ENCODE measurements at regions not wholly inside any gene's neighbourhood (a gene's known extent, or its start where the extent isn't known, plus 50 kb on each side); places are given as distances from the start of the nearest gene placed in this dataset.

DNA sequence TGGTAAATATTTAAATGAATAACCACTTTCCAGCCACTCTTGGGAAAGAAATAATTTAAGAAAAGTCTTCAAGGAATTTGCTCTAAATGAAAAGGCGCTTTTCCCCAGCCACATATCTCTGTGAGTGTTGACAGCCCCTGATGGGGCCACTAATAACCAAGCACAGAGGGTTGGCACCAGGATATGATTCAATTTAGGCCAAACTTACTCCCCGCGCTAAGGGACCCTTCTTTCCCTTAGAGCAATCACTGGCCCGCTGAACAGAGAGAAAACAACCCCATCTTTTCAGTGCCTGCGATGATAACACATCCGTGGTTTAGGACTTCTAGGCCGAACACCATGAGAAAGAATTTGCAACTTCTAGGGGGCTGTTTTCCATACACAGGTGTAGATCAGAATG lies 310.8 kb downstream of the EIPR1 start:
- H3K36me3 ChIP-seq (ENCODE audit: control insufficient read depth, insufficient read depth, low read length) = no peaks in the 10 kb centered on the region
- dilution Hi-C loops (cut with HindIII; ENCODE audit: low sequenced_read_pairs, unreplicated experiment) (no loop called here), intact Hi-C loops (cut with micrococcal nuclease) (no loop called here), in situ Hi-C loops (cut with MboI; ENCODE audit: low sequenced_read_pairs) (no loop called here)
- H3K4ac ChIP-seq (ENCODE audit: low read depth, low read length) = no peak overlapping the region
- no peak overlapping the region for H3K18ac ChIP-seq (ENCODE audit: low read depth, low read length)
- no peaks in the 10 kb centered on the region for H3K4me1 ChIP-seq (ENCODE audit: control insufficient read depth, insufficient read depth, low read length)
- no TSS peak for BruUV-seq (replicated peaks)
- ChIA-PET CTCF (no interaction called here), POLR2A (ENCODE audit: unreplicated experiment) (no interaction called here)
- no peak overlapping the region for H2AK5ac ChIP-seq (ENCODE audit: low read depth, low read length)
- H4K8ac ChIP-seq (ENCODE audit: low read depth in 2 of 2, low read length in 2 of 2) = no peak overlapping the region
- WGBS, 2 experiments (ENCODE audit: extremely low coverage in 2 of 2, insufficient read length in 1 of 2) = 20% methylated on average over 1 of the region's 7 CpGs; no CpG with 5 or more reads in 1 of the 2 experiments
- ATAC-seq (ENCODE audit: low read depth) (no peak), DNase-seq (no peak)
- H3K14ac ChIP-seq (replicated peaks; ENCODE audit: low read depth, low read length) = no peak overlapping the region
- H2BK5ac ChIP-seq (ENCODE audit: low read depth, low read length, poor library complexity, severe bottlenecking) = no peak overlapping the region
- H4K20me1 ChIP-seq (ENCODE audit: insufficient read depth, low read length) = no peaks in the 10 kb centered on the region
- H3K27me3 ChIP-seq (ENCODE audit: control insufficient read depth, insufficient read depth, low read length) = no peaks in the 10 kb centered on the region
- no peak overlapping the region for H2BK20ac ChIP-seq (ENCODE audit: low read depth, low read length)
- H3K4me2 ChIP-seq (ENCODE audit: low read depth, low read length) = no peak overlapping the region
- H3K4me3 ChIP-seq (ENCODE audit: insufficient read depth, low read depth, low read length) = no peak overlapping the region
- no peak overlapping the region for H3K27ac ChIP-seq (ENCODE audit: insufficient read depth, low read length)
- no peak overlapping the region for H4K91ac ChIP-seq (ENCODE audit: insufficient read depth, low read depth, low read length)
- peaks cover 32% of the 10 kb centered on the region for H3K9me3 ChIP-seq (ENCODE audit: control insufficient read depth, insufficient read depth, low read length)
- no peaks in the 10 kb centered on the region for H3K9me1 ChIP-seq (ENCODE audit: insufficient read depth, low read length)
- H2AFZ ChIP-seq (replicated peaks; ENCODE audit: low read length, poor library complexity) = no peak overlapping the region
- no peak overlapping the region for H2BK120ac ChIP-seq (ENCODE audit: low read depth, low read length)
- no peaks in the 10 kb centered on the region for H3K79me1 ChIP-seq (ENCODE audit: low read depth in 1 of 2, low read length in 2 of 2)
- H2AK9ac ChIP-seq (replicated peaks; ENCODE audit: low read depth, low read length, poor library complexity) = no peak overlapping the region
- H2BK15ac ChIP-seq (ENCODE audit: low read depth, low read length) = no peak overlapping the region
- no peak overlapping the region for H3K56ac ChIP-seq (ENCODE audit: extremely low read depth, insufficient read depth, low read length)
- TF ChIP-seq SMC3 (IDR thresholded peaks at IDR 0.05; ENCODE audit: low read depth, low read length) (no peak), RFX5 (IDR thresholded peaks at IDR 0.05; ENCODE audit: low read depth, low read length) (no peak), RAD21 (IDR thresholded peaks at IDR 0.05; ENCODE audit: low read length) (no peak), CHD1 (IDR thresholded peaks at IDR 0.05; ENCODE audit: low read depth, low read length) (no peak), CEBPB (IDR thresholded peaks at IDR 0.05; ENCODE audit: low read depth, low read length) (no peak), MXI1 (IDR thresholded peaks at IDR 0.05; ENCODE audit: borderline replicate concordance, low read depth, low read length) (no peak), FOS (IDR thresholded peaks at IDR 0.05; ENCODE audit: low read depth, low read length) (no peak), MAFK (IDR thresholded peaks at IDR 0.05; ENCODE audit: low read depth, low read length) (no peak), POLR2A (IDR thresholded peaks at IDR 0.05; ENCODE audit: low read depth, low read length) (no peak), BHLHE40 (IDR thresholded peaks at IDR 0.05; ENCODE audit: low read depth, low read length) (no peak), RCOR1 (IDR thresholded peaks at IDR 0.05; ENCODE audit: insufficient replicate concordance, low read length) (no peak), MAZ (IDR thresholded peaks at IDR 0.05; ENCODE audit: borderline replicate concordance, low read depth, low read length) (no peak)
- TF ChIP-seq, protein P1, sequence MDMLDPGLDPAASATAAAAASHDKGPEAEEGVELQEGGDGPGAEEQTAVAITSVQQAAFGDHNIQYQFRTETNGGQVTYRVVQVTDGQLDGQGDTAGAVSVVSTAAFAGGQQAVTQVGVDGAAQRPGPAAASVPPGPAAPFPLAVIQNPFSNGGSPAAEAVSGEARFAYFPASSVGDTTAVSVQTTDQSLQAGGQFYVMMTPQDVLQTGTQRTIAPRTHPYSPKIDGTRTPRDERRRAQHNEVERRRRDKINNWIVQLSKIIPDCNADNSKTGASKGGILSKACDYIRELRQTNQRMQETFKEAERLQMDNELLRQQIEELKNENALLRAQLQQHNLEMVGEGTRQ (IDR thresholded peaks at IDR 0.05; ENCODE audit: low read depth, low read length) = no peak
- TF ChIP-seq, protein P2, sequence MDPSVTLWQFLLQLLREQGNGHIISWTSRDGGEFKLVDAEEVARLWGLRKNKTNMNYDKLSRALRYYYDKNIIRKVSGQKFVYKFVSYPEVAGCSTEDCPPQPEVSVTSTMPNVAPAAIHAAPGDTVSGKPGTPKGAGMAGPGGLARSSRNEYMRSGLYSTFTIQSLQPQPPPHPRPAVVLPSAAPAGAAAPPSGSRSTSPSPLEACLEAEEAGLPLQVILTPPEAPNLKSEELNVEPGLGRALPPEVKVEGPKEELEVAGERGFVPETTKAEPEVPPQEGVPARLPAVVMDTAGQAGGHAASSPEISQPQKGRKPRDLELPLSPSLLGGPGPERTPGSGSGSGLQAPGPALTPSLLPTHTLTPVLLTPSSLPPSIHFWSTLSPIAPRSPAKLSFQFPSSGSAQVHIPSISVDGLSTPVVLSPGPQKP (IDR thresholded peaks at IDR 0.05; ENCODE audit: borderline replicate concordance, low read depth, low read length) = no peak
- TF ChIP-seq, protein P3, sequence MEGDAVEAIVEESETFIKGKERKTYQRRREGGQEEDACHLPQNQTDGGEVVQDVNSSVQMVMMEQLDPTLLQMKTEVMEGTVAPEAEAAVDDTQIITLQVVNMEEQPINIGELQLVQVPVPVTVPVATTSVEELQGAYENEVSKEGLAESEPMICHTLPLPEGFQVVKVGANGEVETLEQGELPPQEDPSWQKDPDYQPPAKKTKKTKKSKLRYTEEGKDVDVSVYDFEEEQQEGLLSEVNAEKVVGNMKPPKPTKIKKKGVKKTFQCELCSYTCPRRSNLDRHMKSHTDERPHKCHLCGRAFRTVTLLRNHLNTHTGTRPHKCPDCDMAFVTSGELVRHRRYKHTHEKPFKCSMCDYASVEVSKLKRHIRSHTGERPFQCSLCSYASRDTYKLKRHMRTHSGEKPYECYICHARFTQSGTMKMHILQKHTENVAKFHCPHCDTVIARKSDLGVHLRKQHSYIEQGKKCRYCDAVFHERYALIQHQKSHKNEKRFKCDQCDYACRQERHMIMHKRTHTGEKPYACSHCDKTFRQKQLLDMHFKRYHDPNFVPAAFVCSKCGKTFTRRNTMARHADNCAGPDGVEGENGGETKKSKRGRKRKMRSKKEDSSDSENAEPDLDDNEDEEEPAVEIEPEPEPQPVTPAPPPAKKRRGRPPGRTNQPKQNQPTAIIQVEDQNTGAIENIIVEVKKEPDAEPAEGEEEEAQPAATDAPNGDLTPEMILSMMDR (conservative IDR thresholded peaks at IDR 0.05; ENCODE audit: low read depth, low read length) = no peak
- H4K5ac ChIP-seq (ENCODE audit: low read depth, low read length) = no peak overlapping the region
- H3K9ac ChIP-seq (ENCODE audit: low read depth, low read length) = no peak overlapping the region
- no peak overlapping the region for H3K23ac ChIP-seq (ENCODE audit: low read depth, low read length)
